T-helper 2 cell treated with Interferon-gamma antibody and Interleukin-4, amounts not matched to agents 5 μg/mL and 100 μg/mL, for 36 hours (primary cell): ENCODE measurements at regions not wholly inside any gene's neighbourhood (a gene's known extent, or its start where the extent isn't known, plus 50 kb on each side); places are given as distances from the start of the nearest gene placed in this dataset.
"Not testable (repeated sequence)": the region's sequence is repeated elsewhere in the genome, so short reads cannot be mapped to it uniquely, and the experiment has no call there.

ENCODE experiments used
- DNase-seq: peaks from one replicate; pipeline ENCODE4 v3.0.0; 2021; ENCODE audit warnings: low spot score
- H3K27ac Mint-ChIP-seq: one replicate; pipeline ENCODE4 v1.8.0; 2021; ENCODE audit warnings: mild to moderate bottlenecking, mixed read lengths
- H3K27me3 Mint-ChIP-seq: one replicate; pipeline ENCODE4 v1.8.0; 2021; ENCODE audit warnings: low read depth, mixed read lengths
- H3K36me3 Mint-ChIP-seq: one replicate; pipeline ENCODE4 v1.8.0; 2021; ENCODE audit warnings: low read depth, mixed read lengths
- H3K4me1 Mint-ChIP-seq: one replicate; pipeline ENCODE4 v1.8.0; 2021; ENCODE audit warnings: low read depth, mixed read lengths
- H3K4me3 Mint-ChIP-seq: one replicate; pipeline ENCODE4 v1.8.0; 2022; ENCODE audit warnings: mild to moderate bottlenecking, moderate library complexity, mixed read lengths
- H3K9me3 Mint-ChIP-seq: one replicate; pipeline ENCODE4 v1.8.0; 2021; ENCODE audit warnings: mixed read lengths

DNA sequence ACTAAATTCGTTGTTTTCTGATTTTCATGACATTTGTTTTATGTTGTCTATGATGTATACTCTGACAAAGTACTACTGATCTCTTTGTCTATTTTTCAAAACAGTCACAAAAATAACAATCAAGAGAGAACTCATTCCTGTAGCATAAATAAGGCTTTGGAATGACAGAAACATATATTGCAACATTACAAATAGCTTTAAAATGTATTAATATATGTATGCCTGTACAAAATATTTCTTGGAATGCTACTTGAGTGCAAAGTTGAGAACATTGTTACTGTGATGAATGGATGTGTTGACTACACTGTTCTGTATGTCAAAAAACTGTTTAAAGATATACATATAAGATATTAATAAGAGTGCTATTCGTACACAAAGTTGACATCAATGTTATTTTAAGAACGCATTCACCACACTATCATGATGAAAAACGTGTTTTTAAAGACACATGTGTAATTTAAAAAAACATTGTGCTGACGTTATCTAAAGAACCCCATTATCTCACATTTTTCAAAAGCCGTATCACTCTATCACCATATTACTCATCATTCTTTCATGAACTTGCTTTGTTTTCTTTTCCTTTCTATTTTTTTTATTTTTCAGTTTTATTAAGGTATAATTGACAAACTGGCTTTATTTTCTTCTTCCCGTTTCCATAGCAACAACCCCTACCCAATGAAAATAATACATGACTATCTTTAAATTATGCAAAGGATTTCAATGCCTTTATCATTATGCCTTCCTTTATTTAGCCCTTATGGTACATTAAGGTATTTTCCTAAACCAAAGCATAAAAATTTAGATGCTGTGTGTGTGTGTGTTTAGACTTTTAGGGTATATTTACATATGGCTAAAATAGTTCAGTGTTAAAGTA is 918.8 kb downstream of the SLITRK1 start:
- H3K9me3 Mint-ChIP-seq = peaks cover 11% of the 10 kb centered on the region
- no peak for DNase-seq

DNA sequence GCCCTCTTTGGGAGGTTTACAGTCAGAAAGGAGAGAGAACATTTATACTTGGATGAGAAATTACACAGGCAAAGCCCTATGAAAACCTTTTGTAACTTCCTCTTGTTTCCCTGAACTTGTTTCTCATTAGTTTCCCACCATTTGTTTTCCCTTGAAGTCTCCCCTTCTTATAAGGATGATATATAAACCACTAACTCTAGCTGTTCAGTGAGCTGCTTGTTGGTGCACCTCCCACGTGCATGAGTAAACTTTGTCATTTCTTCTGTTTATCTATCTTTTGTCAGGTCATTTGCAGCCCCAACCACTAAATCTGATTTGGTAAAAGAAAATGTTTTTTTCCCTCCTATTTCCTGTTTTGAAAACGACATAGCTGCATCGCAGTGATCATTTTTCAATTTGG is 919.9 kb downstream of the SLITRK1 start:
- H3K4me1 Mint-ChIP-seq = no peaks in the 10 kb centered on the region
- no peak overlapping the region for H3K27ac Mint-ChIP-seq
- no peak overlapping the region for H3K4me3 Mint-ChIP-seq
- no peaks in the 10 kb centered on the region for H3K27me3 Mint-ChIP-seq
- H3K36me3 Mint-ChIP-seq = no peaks in the 10 kb centered on the region
- no peak for DNase-seq
- peaks cover 7% of the 10 kb centered on the region for H3K9me3 Mint-ChIP-seq

More for the DNA sequence above, 918.8 kb downstream of the SLITRK1 start:
- H3K4me1 Mint-ChIP-seq = no peaks in the 10 kb centered on the region
- no peaks in the 10 kb centered on the region for H3K27me3 Mint-ChIP-seq
- H3K4me3 Mint-ChIP-seq = no peak overlapping the region
- H3K36me3 Mint-ChIP-seq = no peaks in the 10 kb centered on the region
- no peak overlapping the region for H3K27ac Mint-ChIP-seq

GRCh38 chr13:82961757-82962156 is 920.5 kb downstream of the SLITRK1 start:
- no peak for DNase-seq
- Mint-ChIP-seq H3K9me3 (peaks cover 10% of the 10 kb centered on the region), H3K4me3 (no peak overlapping the region), H3K4me1 (no peaks in the 10 kb centered on the region), H3K27me3 (no peaks in the 10 kb centered on the region), H3K36me3 (no peaks in the 10 kb centered on the region), H3K27ac (no peak overlapping the region)

DNA sequence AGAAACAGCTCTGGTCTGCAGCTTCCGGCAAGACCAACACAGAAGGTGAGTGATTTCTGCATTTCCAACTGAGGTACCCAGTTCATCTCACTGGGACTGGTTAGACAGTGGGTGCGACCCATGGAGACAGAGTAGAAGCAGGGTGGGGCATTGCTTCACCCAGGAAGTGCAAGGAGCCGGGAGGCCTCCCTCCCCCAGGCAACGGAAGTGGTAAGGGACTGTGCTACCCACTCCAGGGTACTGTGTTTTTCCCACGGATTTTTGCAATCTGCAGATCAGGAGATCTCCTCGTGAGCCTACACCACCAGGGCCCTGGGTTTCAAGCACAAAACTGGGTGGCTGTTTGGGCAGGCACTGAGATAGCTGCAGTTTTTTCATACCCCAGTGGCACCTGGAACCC is 929.9 kb downstream of the SLITRK1 start:
- H3K27me3 Mint-ChIP-seq, H3K4me1 Mint-ChIP-seq: not testable (repeated sequence)

DNA sequence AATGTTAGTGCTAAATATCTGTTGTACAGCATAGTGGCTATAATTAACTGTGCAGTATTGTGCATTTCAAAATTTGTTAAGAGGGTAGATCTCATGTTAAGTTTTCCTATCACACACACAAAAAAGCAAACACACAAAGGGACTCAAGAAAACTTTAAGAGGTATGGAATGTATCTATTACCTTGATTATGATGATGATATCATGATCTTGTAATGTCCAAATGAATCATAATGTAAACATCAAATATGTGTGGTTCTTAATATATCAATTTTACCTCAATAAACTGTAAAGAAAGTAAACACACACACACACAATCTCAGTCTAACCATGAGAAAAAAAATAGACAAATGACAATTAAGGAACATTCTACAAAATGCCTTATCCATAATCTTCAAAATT is 934.6 kb downstream of the SLITRK1 start:
- DNase-seq = no peak
- H3K9me3 Mint-ChIP-seq = peaks cover 19% of the 10 kb centered on the region
- H3K4me1 Mint-ChIP-seq = no peaks in the 10 kb centered on the region
- H3K27me3 Mint-ChIP-seq = no peaks in the 10 kb centered on the region
- H3K27ac Mint-ChIP-seq = no peak overlapping the region
- H3K36me3 Mint-ChIP-seq = no peaks in the 10 kb centered on the region
- H3K4me3 Mint-ChIP-seq = no peak overlapping the region

More for the DNA sequence above, 929.9 kb downstream of the SLITRK1 start:
- not testable (repeated sequence) for H3K36me3 Mint-ChIP-seq, H3K27ac Mint-ChIP-seq, DNase-seq, H3K4me3 Mint-ChIP-seq
- peaks cover 28% of the 10 kb centered on the region for H3K9me3 Mint-ChIP-seq

GRCh38 chr13:82947191-82947621 is 935.1 kb downstream of the SLITRK1 start:
- Mint-ChIP-seq H3K4me1 (no peaks in the 10 kb centered on the region), H3K27ac (no peak overlapping the region), H3K9me3 (peaks cover 19% of the 10 kb centered on the region), H3K27me3 (no peaks in the 10 kb centered on the region), H3K4me3 (no peak overlapping the region), H3K36me3 (no peaks in the 10 kb centered on the region)
- no peak for DNase-seq

DNA sequence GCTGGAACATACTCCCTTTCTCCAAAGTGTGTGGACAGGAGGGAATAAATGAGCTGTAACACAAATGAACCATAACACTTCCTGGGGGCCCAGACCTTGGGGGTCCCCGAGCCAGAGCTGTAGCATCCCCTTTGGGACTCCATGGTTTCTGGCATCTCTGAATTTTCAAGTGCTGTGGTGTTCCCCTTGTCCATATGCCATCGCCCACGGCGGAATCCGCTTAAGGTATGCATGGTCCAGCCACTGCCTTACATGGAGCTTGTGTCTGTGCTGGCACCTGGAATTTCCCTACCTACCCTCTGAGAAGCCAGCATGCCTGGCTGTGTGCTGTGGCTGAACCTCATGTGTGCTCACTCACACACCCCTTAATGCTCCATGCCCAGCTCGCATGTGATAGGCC is 943.6 kb downstream of the SLITRK1 start:
- no peak for DNase-seq
- H3K4me1 Mint-ChIP-seq = no peaks in the 10 kb centered on the region
- H3K36me3 Mint-ChIP-seq = no peaks in the 10 kb centered on the region
- no peaks in the 10 kb centered on the region for H3K27me3 Mint-ChIP-seq
- H3K27ac Mint-ChIP-seq = no peak overlapping the region
- H3K4me3 Mint-ChIP-seq = no peak overlapping the region
- H3K9me3 Mint-ChIP-seq = peaks cover 30% of the 10 kb centered on the region

DNA sequence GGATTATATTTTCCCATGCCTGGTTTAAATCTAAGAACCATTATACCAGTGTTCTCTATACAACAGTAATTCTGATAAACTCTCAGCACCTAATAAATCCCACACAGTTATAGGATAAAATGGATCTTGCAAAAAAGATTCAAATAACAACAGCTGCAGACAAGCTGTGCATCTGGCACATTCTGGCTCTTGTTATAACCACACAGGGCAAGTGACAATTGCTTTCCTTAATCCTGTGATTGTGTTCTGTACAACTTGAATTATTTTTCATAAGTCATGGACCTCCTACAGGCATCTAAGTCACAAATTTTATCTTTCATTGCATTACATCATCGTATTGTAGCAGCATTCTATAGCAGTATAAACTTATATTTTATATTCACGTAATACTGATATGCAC is 948.3 kb downstream of the SLITRK1 start:
- Mint-ChIP-seq H3K4me1 (no peaks in the 10 kb centered on the region), H3K27ac (no peak overlapping the region), H3K36me3 (no peaks in the 10 kb centered on the region), H3K4me3 (no peak overlapping the region), H3K27me3 (no peaks in the 10 kb centered on the region), H3K9me3 (peaks cover 18% of the 10 kb centered on the region)
- DNase-seq = no peak

DNA sequence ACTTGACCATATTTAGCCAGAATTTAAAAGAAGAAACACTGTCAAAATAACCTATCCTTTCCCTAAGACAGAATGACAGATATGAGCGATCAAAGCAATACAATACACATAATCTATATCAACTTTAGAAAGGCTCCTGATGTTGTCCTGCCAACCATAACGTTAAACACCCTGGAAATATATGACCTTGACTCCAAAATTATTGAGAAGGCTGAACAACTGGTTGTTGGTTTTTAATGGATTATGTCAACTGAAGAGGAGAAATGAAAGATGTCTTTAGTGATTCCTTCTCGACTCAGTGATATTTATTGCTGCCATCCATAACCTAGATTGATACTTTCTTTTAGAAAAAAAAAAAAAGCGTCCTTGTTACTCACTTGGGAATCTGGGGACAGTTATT is 957.2 kb downstream of the SLITRK1 start:
- Mint-ChIP-seq H3K27me3 (no peaks in the 10 kb centered on the region), H3K27ac (no peak overlapping the region), H3K9me3 (peaks cover 28% of the 10 kb centered on the region), H3K4me1 (no peaks in the 10 kb centered on the region), H3K36me3 (no peaks in the 10 kb centered on the region), H3K4me3 (no peak overlapping the region)
- DNase-seq = no peak

- Mint-ChIP-seq H3K4me1 (no peaks in the 10 kb centered on the region), H3K9me3 (peaks cover 34% of the 10 kb centered on the region), H3K27ac (no peak overlapping the region), H3K36me3 (no peaks in the 10 kb centered on the region), H3K27me3 (no peaks in the 10 kb centered on the region), H3K4me3 (no peak overlapping the region)
- no peak for DNase-seq
Measured at GRCh38 chr13:82917984-82918383, 964.3 kb downstream of the SLITRK1 start.

- H3K36me3 Mint-ChIP-seq = no peaks in the 10 kb centered on the region
- no peaks in the 10 kb centered on the region for H3K4me1 Mint-ChIP-seq
- peaks cover 20% of the 10 kb centered on the region for H3K9me3 Mint-ChIP-seq
- H3K27me3 Mint-ChIP-seq = no peaks in the 10 kb centered on the region
- H3K27ac Mint-ChIP-seq = no peak overlapping the region
- H3K4me3 Mint-ChIP-seq = no peak overlapping the region
- no peak for DNase-seq
Measured at GRCh38 chr13:82912564-82912963, 969.7 kb downstream of the SLITRK1 start.

DNA sequence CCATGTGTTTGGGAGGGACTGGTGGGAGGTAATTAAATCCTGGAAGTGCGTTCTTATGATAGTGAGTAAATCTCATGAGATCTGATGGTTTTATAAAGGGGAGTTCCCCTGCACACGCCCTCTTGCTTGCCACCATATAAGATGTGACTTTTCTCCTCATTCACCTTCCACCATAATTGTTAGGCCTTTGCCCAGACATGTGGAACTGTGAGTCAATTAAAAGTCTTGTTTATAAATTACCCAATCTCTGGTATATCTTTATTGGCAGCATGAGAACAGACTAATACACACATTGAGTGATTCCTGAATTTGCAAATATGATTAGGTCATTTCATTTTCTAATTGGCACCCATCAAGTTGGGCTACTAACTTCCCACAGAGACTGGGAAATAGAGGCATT is 977.2 kb downstream of the SLITRK1 start:
- Mint-ChIP-seq H3K27me3 (no peaks in the 10 kb centered on the region), H3K36me3 (no peaks in the 10 kb centered on the region), H3K9me3 (peaks cover 9% of the 10 kb centered on the region), H3K27ac (no peak overlapping the region), H3K4me3 (no peak overlapping the region), H3K4me1 (no peaks in the 10 kb centered on the region)
- DNase-seq = no peak

DNA sequence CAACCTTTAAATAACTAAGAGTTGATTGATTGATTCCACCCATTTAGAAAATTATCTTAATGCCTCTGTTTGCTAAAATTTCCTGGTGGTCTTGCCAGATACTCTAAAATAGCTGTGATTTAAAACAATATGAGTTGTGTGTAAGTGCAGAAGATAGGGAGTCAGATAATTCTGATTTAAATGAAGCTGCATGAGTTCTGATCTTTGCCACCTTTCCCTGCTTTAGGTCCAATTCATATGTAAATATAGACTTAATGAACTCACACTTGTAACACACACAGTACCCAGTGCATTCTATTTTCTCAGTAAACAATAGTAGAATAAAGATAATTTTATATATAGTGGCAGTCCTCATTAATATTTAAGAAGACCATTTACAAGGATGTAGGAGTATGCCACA is 981.8 kb downstream of the SLITRK1 start:
- Mint-ChIP-seq H3K9me3 (peaks cover 14% of the 10 kb centered on the region), H3K27ac (no peak overlapping the region), H3K36me3 (no peaks in the 10 kb centered on the region), H3K27me3 (no peaks in the 10 kb centered on the region), H3K4me1 (no peaks in the 10 kb centered on the region), H3K4me3 (no peak overlapping the region)
- DNase-seq = no peak

GRCh38 chr13:82898586-82898985 is 983.7 kb downstream of the SLITRK1 start:
- no peaks in the 10 kb centered on the region for H3K36me3 Mint-ChIP-seq
- peaks cover 9% of the 10 kb centered on the region for H3K9me3 Mint-ChIP-seq
- H3K27me3 Mint-ChIP-seq = no peaks in the 10 kb centered on the region
- no peaks in the 10 kb centered on the region for H3K4me1 Mint-ChIP-seq
- no peak for DNase-seq
- H3K27ac Mint-ChIP-seq = no peak overlapping the region
- no peak overlapping the region for H3K4me3 Mint-ChIP-seq

GRCh38 chr13:82879921-82880320 is 1002.4 kb downstream of the SLITRK1 start:
- H3K4me1 Mint-ChIP-seq = no peaks in the 10 kb centered on the region
- no peak overlapping the region for H3K4me3 Mint-ChIP-seq
- no peak for DNase-seq
- no peak overlapping the region for H3K27ac Mint-ChIP-seq
- no peaks in the 10 kb centered on the region for H3K36me3 Mint-ChIP-seq
- H3K27me3 Mint-ChIP-seq = no peaks in the 10 kb centered on the region
- H3K9me3 Mint-ChIP-seq = peaks cover 29% of the 10 kb centered on the region
